ENCODE measurements at regions not wholly inside any gene's neighbourhood (a gene's known extent, or its start where the extent isn't known, plus 50 kb on each side); places are given as distances from the start of the nearest gene placed in this dataset.

GRCh38 chr13:19268331-19268730, 86.7 kb upstream of the TUBA3C start:
- H3K4me1 ChIP-seq = no peaks in the 10 kb centered on the region
- H3K4me3 ChIP-seq = no peak overlapping the region
- DNase-seq (no peak), ATAC-seq (peak in 1 of 2 donors; percentile 57)
- no peaks in the 10 kb centered on the region for H3K27me3 ChIP-seq (ENCODE audit: low read depth)
- H3K9me3 ChIP-seq = no peaks in the 10 kb centered on the region
- intact Hi-C loops (cut with DNase I) = no loop called here
- H3K36me3 ChIP-seq = no peaks in the 10 kb centered on the region
- H3K27ac ChIP-seq = no peak overlapping the region
- no peak for TF ChIP-seq CTCF (IDR thresholded peaks at IDR 0.05)

GRCh38 chr13:19267746-19268145, 86.1 kb upstream of the TUBA3C start:
- intact Hi-C loops (cut with DNase I) = no loop called here
- Histone ChIP-seq H3K4me1 (no peaks in the 10 kb centered on the region), H3K27me3 (ENCODE audit: low read depth) (no peaks in the 10 kb centered on the region), H3K27ac (no peak overlapping the region), H3K4me3 (no peak overlapping the region), H3K36me3 (no peaks in the 10 kb centered on the region), H3K9me3 (no peaks in the 10 kb centered on the region)
- DNase-seq (no peak), ATAC-seq (no peak)
- TF ChIP-seq CTCF (IDR thresholded peaks at IDR 0.05) = no peak

- intact Hi-C loops (cut with DNase I) = no loop called here
- no peak for TF ChIP-seq CTCF (IDR thresholded peaks at IDR 0.05)
- ATAC-seq = no peak
Observed at GRCh38 chr13:19266979-19267378, 85.4 kb upstream of the TUBA3C start.

GRCh38 chr13:19264711-19265110, 83.1 kb upstream of the TUBA3C start:
- H3K4me1 ChIP-seq = no peaks in the 10 kb centered on the region
- H3K27me3 ChIP-seq (ENCODE audit: low read depth) = no peaks in the 10 kb centered on the region
- TF ChIP-seq CTCF (IDR thresholded peaks at IDR 0.05) = no peak
- H3K9me3 ChIP-seq = no peaks in the 10 kb centered on the region
- no peaks in the 10 kb centered on the region for H3K36me3 ChIP-seq
- no peak overlapping the region for H3K4me3 ChIP-seq
- intact Hi-C loops (cut with DNase I) = no loop called here
- H3K27ac ChIP-seq = no peak overlapping the region
- ATAC-seq (no peak), DNase-seq (no peak)

More at GRCh38 chr13:19266979-19267378, 85.4 kb upstream of the TUBA3C start:
- Histone ChIP-seq H3K27me3 (ENCODE audit: low read depth) (no peaks in the 10 kb centered on the region), H3K4me3 (no peak overlapping the region), H3K36me3 (no peaks in the 10 kb centered on the region), H3K4me1 (no peaks in the 10 kb centered on the region), H3K9me3 (no peaks in the 10 kb centered on the region), H3K27ac (no peak overlapping the region)
- no peak for DNase-seq

GRCh38 chr13:19252381-19252780, 70.8 kb upstream of the TUBA3C start:
- intact Hi-C loops (cut with DNase I) = no loop called here
- ATAC-seq = no peak
- no peak overlapping the region for H3K4me3 ChIP-seq
- H3K27me3 ChIP-seq (ENCODE audit: low read depth) = no peaks in the 10 kb centered on the region
- no peaks in the 10 kb centered on the region for H3K9me3 ChIP-seq
- DNase-seq = no peak
- no peaks in the 10 kb centered on the region for H3K4me1 ChIP-seq
- TF ChIP-seq CTCF (IDR thresholded peaks at IDR 0.05) = no peak
- no peaks in the 10 kb centered on the region for H3K36me3 ChIP-seq
- H3K27ac ChIP-seq = no peak overlapping the region
